ENCODE measurements at regions not wholly inside any gene's neighbourhood (a gene's known extent, or its start where the extent isn't known, plus 50 kb on each side); places are given as distances from the start of the nearest gene placed in this dataset.
A peak's percentile ranks its signal among the peaks of the same experiment; 100 is the strongest.
"Not testable (repeated sequence)": the region's sequence is repeated elsewhere in the genome, so short reads cannot be mapped to it uniquely, and the experiment has no call there.

GRCh38 chr1:14420686-14421085 is 177.8 kb upstream of the KAZN start:
- FAIRE-seq: no peak

- FAIRE-seq: no peak
Observed at GRCh38 chr1:14421295-14421976, 177.0 kb upstream of the KAZN start.

GRCh38 chr1:14421977-14422609 is 176.4 kb upstream of the KAZN start:
- FAIRE-seq: no peak

- FAIRE-seq: no peak
Observed at GRCh38 chr1:14424325-14425002, 174.0 kb upstream of the KAZN start.

GRCh38 chr1:14426854-14427253 is 171.6 kb upstream of the KAZN start:
- FAIRE-seq: no peak

- no peak for FAIRE-seq
Observed at GRCh38 chr1:14429577-14429976, 168.9 kb upstream of the KAZN start.

- FAIRE-seq: not testable (repeated sequence)
Observed at GRCh38 chr1:14432728-14433127, 165.8 kb upstream of the KAZN start.

GRCh38 chr1:14435368-14436023 is 163.0 kb upstream of the KAZN start:
- FAIRE-seq: no peak

GRCh38 chr1:14437417-14437918 is 161.0 kb upstream of the KAZN start:
- no peak for FAIRE-seq

- no peak for FAIRE-seq
Observed at GRCh38 chr1:14438127-14438769, 160.2 kb upstream of the KAZN start.

- FAIRE-seq: no peak
Observed at GRCh38 chr1:14439015-14439414, 159.5 kb upstream of the KAZN start.

GRCh38 chr1:14440166-14440565 is 158.3 kb upstream of the KAZN start:
- FAIRE-seq: no peak

GRCh38 chr1:14440731-14441130 is 157.8 kb upstream of the KAZN start:
- no peak for FAIRE-seq

GRCh38 chr1:14441302-14441741 is 157.2 kb upstream of the KAZN start:
- no peak for FAIRE-seq

- FAIRE-seq: no peak
Observed at GRCh38 chr1:14442669-14443068, 155.8 kb upstream of the KAZN start.

- no peak for FAIRE-seq
Observed at GRCh38 chr1:14443164-14443787, 155.2 kb upstream of the KAZN start.

- no peak for FAIRE-seq
Observed at GRCh38 chr1:14451217-14451616, 147.3 kb upstream of the KAZN start.

GRCh38 chr1:14452551-14452950 is 145.9 kb upstream of the KAZN start:
- FAIRE-seq: no peak

- no peak for FAIRE-seq
Observed at GRCh38 chr1:14460173-14460572, 138.3 kb upstream of the KAZN start.

GRCh38 chr1:14462851-14463250 is 135.6 kb upstream of the KAZN start:
- no peak for FAIRE-seq

GRCh38 chr1:14466006-14466405 is 132.5 kb upstream of the KAZN start:
- no peak for FAIRE-seq

GRCh38 chr1:14467112-14467511 is 131.4 kb upstream of the KAZN start:
- FAIRE-seq: peak; percentile 12

Measured in endometrium (tissue), 2 donors.